CMK (cell line): ENCODE measurements at regions not wholly inside any gene's neighbourhood (a gene's known extent, or its start where the extent isn't known, plus 50 kb on each side); places are given as distances from the start of the nearest gene placed in this dataset.
"Not testable (repeated sequence)": the region's sequence is repeated elsewhere in the genome, so short reads cannot be mapped to it uniquely, and the experiment has no call there.

Experiments used
- DNase-seq: peaks from one replicate; pipeline ENCODE4 v3.0.0-alpha.2; 2010; ENCODE audit warnings: low read depth

DNA sequence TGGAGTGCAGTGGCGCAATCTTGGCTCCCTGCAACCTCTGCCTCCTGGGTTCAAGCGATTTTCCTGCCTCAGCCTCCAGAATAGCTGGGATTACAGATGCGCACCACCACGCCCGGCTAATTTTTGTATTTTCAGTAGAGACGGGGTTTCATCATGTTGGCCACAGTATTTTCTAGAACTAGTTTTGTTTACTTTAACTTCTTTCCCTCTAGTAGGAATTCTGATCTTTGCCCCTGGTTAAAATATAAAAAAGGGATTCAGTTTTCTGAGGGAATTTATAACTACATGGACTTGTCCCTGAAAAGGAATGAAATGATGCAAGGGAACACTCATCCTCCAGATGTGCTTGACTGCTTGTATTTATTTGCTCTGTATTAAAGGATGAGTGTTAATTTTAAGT lies 628.9 kb downstream of the ETNK1 start:
- DNase-seq, result not testable (repeated sequence)

DNA sequence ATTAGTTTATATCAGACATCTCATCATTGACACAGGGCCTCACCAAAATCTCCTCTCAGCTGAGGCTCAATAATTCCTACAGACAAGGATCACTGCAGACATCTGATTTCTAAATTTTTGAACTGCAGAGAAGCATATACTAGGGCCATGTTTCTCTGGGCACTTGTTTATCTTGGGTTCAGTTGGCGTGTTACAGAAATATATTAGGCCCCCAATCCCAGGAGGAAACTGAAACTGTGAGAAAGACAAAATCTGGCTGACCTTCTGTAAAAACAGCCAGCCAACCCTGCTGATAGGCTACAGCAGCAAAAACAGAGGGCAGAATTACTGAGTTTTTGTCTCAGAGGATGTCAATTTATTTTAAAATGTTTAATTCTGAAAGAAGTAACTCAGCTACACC lies 634.6 kb downstream of the ETNK1 start:
- no peak for DNase-seq

- no peak for DNase-seq
Observed at GRCh38 chr12:23262670-23263069, 637.7 kb downstream of the ETNK1 start.

GRCh38 chr12:23277831-23278230 lies 652.9 kb downstream of the ETNK1 start:
- DNase-seq, result no peak

DNA sequence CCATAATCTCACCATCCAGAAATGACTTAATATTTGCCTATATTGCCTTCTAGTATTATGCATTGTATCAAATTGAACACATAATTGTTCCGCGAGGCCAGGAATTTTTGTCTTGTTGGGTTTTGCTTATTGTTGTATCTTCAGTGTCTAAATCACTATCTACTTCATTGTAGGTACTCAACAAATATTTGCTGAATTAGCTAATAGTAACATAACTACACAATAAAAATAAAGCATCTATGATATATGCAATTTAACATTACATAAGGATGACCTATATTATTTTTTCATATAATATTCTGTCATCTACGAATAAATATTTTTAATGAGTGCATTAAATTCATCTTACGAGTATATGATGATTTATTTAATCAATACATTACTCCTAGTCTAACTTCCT lies 656.3 kb downstream of the ETNK1 start:
- no peak for DNase-seq

DNA sequence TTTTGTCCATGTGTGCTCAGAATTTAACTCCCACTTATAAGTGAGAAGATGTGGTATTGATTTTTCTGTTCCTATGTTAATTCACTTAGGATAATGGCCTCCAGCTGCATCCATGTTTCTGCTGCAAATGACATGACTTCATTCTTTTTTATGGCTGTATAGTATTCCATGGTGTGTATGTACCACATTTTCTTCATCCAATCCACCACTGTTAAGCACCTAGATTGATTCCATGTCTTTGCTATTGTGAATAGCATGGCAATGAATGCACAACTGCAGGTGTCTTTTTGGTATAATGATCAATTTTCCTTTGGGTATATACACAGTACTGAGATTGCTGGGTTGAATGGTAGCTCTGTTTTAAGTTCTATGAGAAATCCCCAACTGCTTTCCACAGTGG lies 657.7 kb downstream of the ETNK1 start:
- DNase-seq, result no peak

- not testable (repeated sequence) for DNase-seq
Observed at GRCh38 chr12:23285764-23286530, 661.0 kb downstream of the ETNK1 start.

- no peak for DNase-seq
Observed at GRCh38 chr12:23290627-23291330, 658.7 kb downstream of the SOX5 start.

GRCh38 chr12:23303220-23303619 lies 646.2 kb downstream of the SOX5 start:
- no peak for DNase-seq

DNA sequence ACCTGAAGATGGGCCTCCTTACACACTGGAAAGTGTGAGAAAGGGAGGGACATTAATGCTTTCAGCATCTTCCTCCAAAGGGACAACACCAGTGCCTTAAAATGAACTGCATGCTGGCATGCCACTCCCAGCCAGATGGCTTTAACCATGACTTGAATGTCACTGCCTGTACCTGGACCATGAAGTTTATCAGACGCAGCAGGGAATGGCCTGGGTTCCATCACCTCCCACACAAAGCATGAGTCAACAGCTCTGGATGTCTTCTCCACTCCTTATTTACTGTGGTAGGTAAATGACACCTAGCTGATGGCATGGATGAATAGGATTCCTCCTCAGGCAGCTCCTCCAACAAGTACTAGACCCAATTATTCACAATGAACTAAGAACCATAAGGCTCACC lies 645.6 kb downstream of the SOX5 start:
- no peak for DNase-seq

DNA sequence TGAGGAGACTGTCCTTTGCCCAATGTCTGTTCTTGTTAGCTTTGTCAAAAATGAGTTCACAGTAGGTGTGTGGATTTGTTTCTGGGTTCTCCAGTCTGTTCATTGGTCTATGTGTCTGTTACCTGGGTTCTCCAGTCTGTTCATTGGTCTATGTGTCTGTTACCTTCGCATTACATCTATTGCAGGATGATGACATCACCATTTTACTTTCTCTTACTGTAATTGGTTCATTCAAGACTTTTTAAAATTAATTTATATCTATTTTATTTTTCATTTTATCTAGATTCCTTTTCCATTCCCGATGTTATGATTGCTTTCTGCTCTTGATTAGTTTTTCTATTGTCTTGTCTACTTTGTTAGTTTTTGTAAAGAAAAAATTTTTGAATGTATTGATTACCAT lies 615.5 kb downstream of the SOX5 start:
- no peak for DNase-seq

- DNase-seq, result no peak
Observed at GRCh38 chr12:23335593-23335992, 613.9 kb downstream of the SOX5 start.

- no peak for DNase-seq
Observed at GRCh38 chr12:23337213-23337612, 612.3 kb downstream of the SOX5 start.

DNA sequence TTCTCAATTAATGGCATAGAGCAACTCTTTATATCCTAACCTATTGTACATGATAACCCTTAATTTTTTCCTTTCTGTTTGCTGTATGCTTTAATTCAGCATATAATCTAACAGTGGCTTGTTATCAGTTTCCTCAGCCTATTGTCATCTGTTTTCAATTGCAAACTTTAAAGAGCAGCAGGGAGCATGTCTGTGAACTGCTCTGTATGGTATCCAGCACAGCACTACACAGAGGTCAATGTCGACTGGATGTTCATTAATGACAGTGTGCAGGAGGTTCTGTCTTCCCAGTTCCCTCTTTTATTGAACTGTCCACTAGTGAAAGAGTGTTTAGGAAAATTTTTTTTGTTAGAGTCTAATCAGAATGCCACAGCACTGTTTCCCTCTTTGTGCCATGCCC lies 609.1 kb downstream of the SOX5 start:
- no peak for DNase-seq

GRCh38 chr12:23342407-23342806 lies 607.1 kb downstream of the SOX5 start:
- DNase-seq, result no peak

GRCh38 chr12:23349564-23349963 lies 599.9 kb downstream of the SOX5 start:
- no peak for DNase-seq

GRCh38 chr12:23350808-23351207 lies 598.7 kb downstream of the SOX5 start:
- no peak for DNase-seq

DNA sequence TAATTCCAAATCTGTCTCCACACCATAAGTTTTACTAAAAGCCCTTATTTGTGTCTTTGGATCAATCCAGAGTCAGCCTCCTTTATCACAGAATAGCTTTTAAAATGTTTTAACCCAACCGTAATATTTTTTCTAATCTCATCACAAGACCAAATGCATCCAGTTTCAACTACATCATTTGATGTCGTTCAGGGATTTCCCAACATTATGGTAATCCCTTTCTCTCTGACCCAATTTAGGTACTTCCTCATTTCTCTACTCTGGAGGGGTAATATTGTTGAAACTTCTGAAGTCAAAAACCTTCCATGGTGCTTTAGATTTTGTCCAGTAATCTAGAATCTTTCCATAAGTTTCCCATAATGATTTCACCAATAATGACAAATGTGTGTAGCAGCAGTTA lies 596.8 kb downstream of the SOX5 start:
- DNase-seq, result no peak

- no peak for DNase-seq
Observed at GRCh38 chr12:23354800-23355199, 594.7 kb downstream of the SOX5 start.

DNA sequence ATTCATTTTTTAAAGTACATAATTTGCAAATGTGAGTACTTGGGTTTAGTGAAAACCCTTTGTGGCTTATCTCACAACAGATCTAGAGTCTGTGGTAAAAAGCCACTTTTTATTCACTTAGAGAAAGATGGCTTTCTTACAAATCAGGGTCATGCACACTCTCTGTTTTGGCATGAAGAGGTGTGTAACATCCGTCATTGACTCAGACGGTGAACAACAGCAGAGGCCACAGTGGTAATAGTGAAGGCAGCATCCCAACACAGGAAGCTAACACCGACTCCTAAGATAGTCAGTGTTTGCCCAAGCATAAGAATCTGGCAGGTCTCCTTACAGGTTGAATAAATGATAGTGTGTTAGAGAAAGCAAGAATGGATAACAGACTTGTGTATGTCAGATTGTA lies 593.0 kb downstream of the SOX5 start:
- no peak for DNase-seq

GRCh38 chr12:23356927-23357708 lies 592.4 kb downstream of the SOX5 start:
- no peak for DNase-seq

GRCh38 chr12:23359975-23360701 lies 589.3 kb downstream of the SOX5 start:
- no peak for DNase-seq
